Upper lobe of left lung (tissue), 4 donors: ENCODE measurements at regions not wholly inside any gene's neighbourhood (a gene's known extent, or its start where the extent isn't known, plus 50 kb on each side); places are given as distances from the start of the nearest gene placed in this dataset.

Experiments used
- CTCF ChIP-seq, 6 experiments: fragments of 450-650 bp in 4 of 6; fragments of 200-600 bp in 2 of 6; sonication (generic) in 2 of 6; IDR thresholded peaks; one replicate each; pipeline ENCODE4 v1.5.1; 2016 to 2019; ENCODE audit warnings: antibody characterized with exemption in 6 of 6
- POLR2A ChIP-seq, 4 donors: fragments of 450-650 bp; IDR thresholded peaks; one replicate each; pipeline ENCODE4 v1.5.1; 2016 to 2017; ENCODE audit warnings: antibody characterized with exemption in 4 of 4, mild to moderate bottlenecking in 2 of 4
- POLR2AphosphoS5 ChIP-seq, 2 donors: sonication (generic); formaldehyde crosslinking; IDR thresholded peaks; one replicate each; pipeline ENCODE4 v1.5.1; 2017; ENCODE audit warnings: antibody characterized with exemption in 2 of 2

DNA sequence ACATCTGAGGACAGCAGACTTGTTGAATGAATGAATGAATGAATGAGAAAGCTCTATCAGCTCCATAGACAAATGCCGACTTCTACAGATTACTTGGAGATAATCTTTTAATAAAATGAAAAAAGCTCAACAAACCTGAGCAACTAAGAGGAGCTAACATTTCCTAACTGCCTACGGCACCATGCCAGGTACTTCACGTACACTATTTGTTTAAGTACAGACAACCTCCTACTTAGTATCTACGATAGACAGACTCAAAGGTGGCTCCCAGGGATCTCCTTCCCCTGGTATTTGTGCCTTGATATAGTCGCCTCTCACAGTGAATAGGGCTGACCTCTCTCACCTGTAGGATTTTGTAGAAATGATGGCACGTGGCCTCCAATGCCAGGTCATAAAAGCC lies 412.2 kb upstream of the FAT1 start:
- TF ChIP-seq CTCF (IDR thresholded peaks at IDR 0.05): no peak
- no peak for TF ChIP-seq POLR2AphosphoS5 (IDR thresholded peaks at IDR 0.05)
- TF ChIP-seq POLR2A (IDR thresholded peaks at IDR 0.05): no peak
